Thyroid gland (tissue), 4 donors: ENCODE measurements at regions not wholly inside any gene's neighbourhood (a gene's known extent, or its start where the extent isn't known, plus 50 kb on each side); places are given as distances from the start of the nearest gene placed in this dataset.

Experiments used
- DNase-seq, 2 donors: peaks; one replicate each; pipeline ENCODE4 v3.0.0-alpha.2; 2019
- H3K27ac ChIP-seq, 3 donors: fragments of 200-600 bp; sonication (generic); 1 replicate in 2 of 3; 2 replicates in 1 of 3; pipeline ENCODE4 v1.5.1; 2016 to 2019; ENCODE audit warnings: mild to moderate bottlenecking in 1 of 3, moderate library complexity in 1 of 3
- H3K27me3 ChIP-seq: fragments of 200-600 bp; sonication (generic); one replicate; pipeline ENCODE4 v1.5.1; 2019
- H3K36me3 ChIP-seq, 2 donors: fragments of 200-600 bp; sonication (generic); one replicate each; pipeline ENCODE4 v1.5.1; 2016 to 2019
- H3K4me1 ChIP-seq, 2 donors: fragments of 200-600 bp; sonication (generic); one replicate each; pipeline ENCODE4 v1.5.1; 2017 to 2019
- H3K4me3 ChIP-seq, 3 donors: fragments of 200-600 bp; sonication (generic); replicated peaks in 1 of 3; 1 replicate in 2 of 3; 2 replicates in 1 of 3; pipeline ENCODE4 v1.5.1; 2016; ENCODE audit warnings: mild to moderate bottlenecking in 1 of 3
- H3K9me3 ChIP-seq: fragments of 200-600 bp; sonication (generic); one replicate; pipeline ENCODE4 v1.5.1; 2017
- CTCF ChIP-seq, 6 experiments: fragments of 200-600 bp in 3 of 6; fragments of 450-650 bp in 3 of 6; sonication (generic) in 3 of 6; IDR thresholded peaks; one replicate each; pipeline ENCODE4 v1.5.1; 2016 to 2019; ENCODE audit warnings: antibody characterized with exemption in 6 of 6, mild to moderate bottlenecking in 2 of 6, inconsistent platforms in 1 of 6, moderate library complexity in 1 of 6
- POLR2A ChIP-seq, 2 donors: fragments of 450-650 bp; IDR thresholded peaks; one replicate each; pipeline ENCODE4 v1.6.1; 2017; ENCODE audit warnings: antibody characterized with exemption in 2 of 2, mild to moderate bottlenecking in 2 of 2, moderate library complexity in 1 of 2
- WGBS, 2 donors: methylation state at CpG; one replicate each; pipeline ENCODE4 v1.1.5; 2017; 5-methylcytosine and 5-hydroxymethylcytosine counted together
- intact Hi-C: fragments of 100-400 bp; cut with DNase I; formaldehyde crosslinking; loops from one replicate; pipeline ENCODE4 v1.15.1; 2023

GRCh38 chr6:67666177-67666964 is 968.7 kb upstream of the ADGRB3 start:
- no peak for DNase-seq
- no peaks in the 10 kb centered on the region for H3K9me3 ChIP-seq
- H3K36me3 ChIP-seq, result no peaks in the 10 kb centered on the region
- no peaks in the 10 kb centered on the region for H3K27me3 ChIP-seq
- no peak overlapping the region for H3K27ac ChIP-seq
- no peaks in the 10 kb centered on the region for H3K4me1 ChIP-seq
- no peak overlapping the region for H3K4me3 ChIP-seq
- 72 to 77% methylated on average over 4 of the region's 4 CpGs for WGBS, 2 donors
- TF ChIP-seq CTCF (IDR thresholded peaks at IDR 0.05) (no peak), POLR2A (IDR thresholded peaks at IDR 0.05) (no peak)
- intact Hi-C loops, result no loop called here

GRCh38 chr6:67664942-67665341 is 970.1 kb upstream of the ADGRB3 start:
- Histone ChIP-seq H3K27ac (no peak overlapping the region), H3K27me3 (no peaks in the 10 kb centered on the region), H3K9me3 (no peaks in the 10 kb centered on the region), H3K4me1 (no peaks in the 10 kb centered on the region), H3K4me3 (no peak overlapping the region), H3K36me3 (no peaks in the 10 kb centered on the region)
- WGBS, 2 donors, result 82 to 85% methylated on average over 5 of the region's 5 CpGs
- no peak for DNase-seq
- TF ChIP-seq CTCF (IDR thresholded peaks at IDR 0.05) (no peak), POLR2A (IDR thresholded peaks at IDR 0.05) (no peak)
- intact Hi-C loops, result no loop called here

- WGBS, 2 donors, result 92 to 97% methylated on average over 6 to 11 of the region's 11 CpGs
- Histone ChIP-seq H3K27ac (no peak overlapping the region), H3K27me3 (no peaks in the 10 kb centered on the region), H3K4me1 (no peaks in the 10 kb centered on the region), H3K36me3 (no peaks in the 10 kb centered on the region), H3K4me3 (no peak overlapping the region), H3K9me3 (no peaks in the 10 kb centered on the region)
- intact Hi-C loops, result no loop called here
- no peak for TF ChIP-seq POLR2A (IDR thresholded peaks at IDR 0.05)
- TF ChIP-seq CTCF (IDR thresholded peaks at IDR 0.05), result no peak
- no peak for DNase-seq
Measured at GRCh38 chr6:67663105-67663895, 971.8 kb upstream of the ADGRB3 start.

- intact Hi-C loops, result no loop called here
- TF ChIP-seq POLR2A (IDR thresholded peaks at IDR 0.05), result no peak
- no peak for TF ChIP-seq CTCF (IDR thresholded peaks at IDR 0.05)
- 91 to 95% methylated on average over 3 of the region's 3 CpGs for WGBS, 2 donors
- Histone ChIP-seq H3K27me3 (no peaks in the 10 kb centered on the region), H3K36me3 (no peaks in the 10 kb centered on the region), H3K9me3 (no peaks in the 10 kb centered on the region), H3K27ac (no peak overlapping the region), H3K4me3 (no peak overlapping the region), H3K4me1 (no peaks in the 10 kb centered on the region)
- no peak for DNase-seq
Measured at GRCh38 chr6:67653561-67653960, 981.5 kb upstream of the ADGRB3 start.

- Histone ChIP-seq H3K9me3 (no peaks in the 10 kb centered on the region), H3K4me3 (no peak overlapping the region), H3K4me1 (no peaks in the 10 kb centered on the region), H3K36me3 (no peaks in the 10 kb centered on the region), H3K27ac (no peak overlapping the region), H3K27me3 (no peaks in the 10 kb centered on the region)
- no peak for DNase-seq
- WGBS, 2 donors, result 84 to 92% methylated on average over 1 of the region's 1 CpG
- TF ChIP-seq CTCF (IDR thresholded peaks at IDR 0.05) (no peak), POLR2A (IDR thresholded peaks at IDR 0.05) (no peak)
- intact Hi-C loops, result no loop called here
Measured at GRCh38 chr6:67646550-67646949, 988.5 kb upstream of the ADGRB3 start.
